Activated CD8-positive, alpha-beta memory T cell treated with anti-CD3 and anti-CD28 coated beads for 4 hours (primary cell): ENCODE measurements at regions not wholly inside any gene's neighbourhood (a gene's known extent, or its start where the extent isn't known, plus 50 kb on each side); places are given as distances from the start of the nearest gene placed in this dataset.

ENCODE experiments used
- DNase-seq, 2 donors: peaks; one replicate each; pipeline ENCODE4 v3.0.0-alpha.2; 2020; ENCODE audit warnings: low read depth in 2 of 2

DNA sequence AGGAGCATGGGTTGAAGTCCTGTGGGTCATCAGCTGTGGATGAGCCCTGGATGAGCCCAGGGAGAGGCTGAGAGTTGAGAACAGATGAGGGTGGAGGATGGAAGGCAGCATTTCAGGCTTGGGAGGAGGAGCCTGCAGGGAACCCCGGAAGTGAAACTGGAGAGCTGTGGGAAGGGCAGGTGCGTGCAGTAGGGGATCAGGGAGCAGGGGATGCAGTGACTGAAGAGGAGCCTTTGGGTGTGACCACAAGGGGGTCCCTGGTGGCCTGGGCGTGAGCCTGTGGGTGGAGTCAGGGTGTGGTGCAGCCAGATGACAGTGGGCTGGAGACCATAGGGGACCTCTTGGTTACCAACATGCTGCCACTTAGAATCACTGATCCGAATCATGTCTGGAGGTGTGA lies 115.5 kb downstream of the PAPOLA start:
- DNase-seq, result no peak

DNA sequence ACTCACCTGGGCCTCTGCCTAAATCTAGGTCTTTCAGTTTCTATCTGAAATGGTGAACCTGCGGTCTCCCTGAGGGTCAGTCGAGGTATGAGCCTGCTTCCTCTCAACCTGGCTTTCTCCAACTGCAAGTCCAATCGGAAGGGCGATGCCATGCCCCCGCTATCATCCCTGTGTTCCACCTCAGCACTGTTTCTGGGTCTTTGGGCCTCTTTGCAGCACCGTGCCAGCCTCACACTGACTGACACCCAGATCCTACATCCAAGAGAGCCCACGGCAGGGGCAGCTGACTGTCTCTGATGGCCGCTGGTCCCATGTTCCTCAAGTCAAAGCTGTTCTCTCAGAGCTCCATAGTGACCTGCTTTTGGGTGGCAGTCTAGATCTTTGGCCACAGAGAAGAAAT lies 120.7 kb downstream of the PAPOLA start:
- no peak for DNase-seq

DNA sequence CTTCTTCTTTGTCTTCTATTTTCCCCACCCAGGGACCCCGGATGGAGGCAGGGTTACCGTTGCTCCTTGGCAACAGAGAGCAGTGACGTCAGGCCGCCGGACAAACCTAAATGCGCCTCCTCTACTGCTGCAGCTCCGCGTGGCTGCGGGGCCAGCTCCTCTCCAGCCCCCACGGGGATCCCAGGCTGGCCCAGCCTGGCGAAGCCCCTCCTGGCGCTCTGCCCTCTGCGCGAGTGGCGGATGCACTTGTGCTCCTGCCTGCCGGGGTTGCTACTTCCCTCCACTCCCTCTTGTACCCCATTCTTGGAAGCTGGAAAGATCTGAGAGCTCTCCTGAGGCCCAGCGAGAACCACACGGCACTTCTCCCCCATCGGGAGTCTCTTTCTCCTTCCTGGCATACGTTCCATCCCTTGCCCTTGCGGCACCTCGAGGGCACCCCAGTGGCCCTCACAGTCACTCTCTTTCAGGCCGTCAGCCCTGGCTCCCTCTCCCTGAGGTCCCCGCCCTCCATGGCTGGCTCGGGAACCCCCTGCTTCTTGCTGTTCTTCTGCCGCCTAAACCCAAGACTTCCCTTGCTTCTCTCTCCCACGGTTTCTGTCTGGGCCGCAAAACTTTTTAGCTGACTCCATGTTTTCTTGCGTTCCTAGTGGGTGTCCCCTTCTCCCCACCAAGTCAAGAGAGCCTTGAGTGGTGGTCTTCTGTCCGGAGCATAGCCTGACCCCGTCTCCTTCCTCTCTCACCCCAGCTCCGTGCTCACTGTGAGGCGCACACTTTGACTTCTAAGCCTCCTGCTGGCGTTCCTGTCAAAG lies 121.7 kb downstream of the PAPOLA start:
- no peak for DNase-seq

DNA sequence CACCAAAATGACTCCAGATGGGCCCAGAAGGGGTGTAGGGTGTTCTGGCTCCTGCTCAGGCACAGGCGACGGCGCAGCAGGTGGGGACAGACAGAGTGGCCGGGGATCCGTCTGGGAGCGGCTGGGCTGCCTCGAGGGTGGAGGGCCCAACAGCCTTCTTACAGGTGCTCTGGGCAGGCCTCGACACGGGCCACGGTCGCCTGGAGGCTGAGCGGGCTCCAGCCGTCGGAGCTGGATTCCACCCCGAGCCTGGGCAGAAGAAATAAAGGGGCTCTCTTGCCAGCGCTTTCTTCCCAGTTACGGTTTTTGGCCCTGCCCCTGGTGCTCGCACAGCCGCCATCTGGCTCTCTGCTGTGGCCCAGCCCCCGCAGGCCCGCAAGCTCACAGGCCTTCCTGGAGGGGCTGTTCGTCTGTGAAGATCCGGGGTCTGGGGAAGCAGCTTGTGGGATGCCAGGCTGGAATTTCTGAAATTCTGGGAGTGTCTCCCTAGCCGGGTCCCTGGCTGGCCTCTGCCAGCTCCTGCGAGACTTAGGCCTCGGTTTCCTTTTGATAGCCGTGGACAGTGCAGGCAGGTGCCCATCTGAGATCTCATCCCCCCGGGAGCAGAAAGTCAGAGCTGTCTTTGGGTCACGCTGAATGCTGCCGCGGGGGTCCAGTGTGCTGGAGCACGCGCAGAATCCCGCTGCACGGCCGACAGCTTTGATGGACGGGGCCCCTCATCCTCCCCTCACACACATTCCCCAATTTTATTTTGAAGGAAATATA lies 122.7 kb downstream of the PAPOLA start:
- DNase-seq, result no peak

DNA sequence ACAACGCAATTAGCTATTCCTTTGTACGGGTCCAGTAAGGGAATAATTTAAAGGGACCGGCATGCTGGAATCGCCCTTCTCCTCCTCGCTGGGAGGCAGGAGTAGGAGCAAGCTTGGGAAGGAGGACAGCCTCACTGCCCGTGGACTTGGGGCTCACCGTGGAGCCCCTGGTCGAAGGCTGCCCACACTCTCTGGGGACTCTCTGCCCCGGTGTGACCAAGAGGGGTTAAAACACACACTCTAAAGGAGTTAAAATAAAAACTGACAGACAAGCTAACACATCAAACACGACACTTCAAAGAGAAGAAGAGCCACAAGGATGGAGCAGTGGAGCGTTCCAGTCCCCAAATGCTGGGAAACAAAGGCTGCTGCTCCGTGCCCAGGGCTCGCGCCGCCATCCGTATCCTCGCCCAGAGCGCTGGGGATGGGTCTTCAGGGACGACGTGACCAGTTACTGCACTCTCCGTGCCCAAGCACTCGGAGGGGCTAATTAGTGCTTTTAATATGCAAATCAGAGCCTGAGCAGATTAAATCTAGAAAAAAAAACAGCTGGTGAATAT lies 123.3 kb downstream of the PAPOLA start:
- DNase-seq, result no peak

DNA sequence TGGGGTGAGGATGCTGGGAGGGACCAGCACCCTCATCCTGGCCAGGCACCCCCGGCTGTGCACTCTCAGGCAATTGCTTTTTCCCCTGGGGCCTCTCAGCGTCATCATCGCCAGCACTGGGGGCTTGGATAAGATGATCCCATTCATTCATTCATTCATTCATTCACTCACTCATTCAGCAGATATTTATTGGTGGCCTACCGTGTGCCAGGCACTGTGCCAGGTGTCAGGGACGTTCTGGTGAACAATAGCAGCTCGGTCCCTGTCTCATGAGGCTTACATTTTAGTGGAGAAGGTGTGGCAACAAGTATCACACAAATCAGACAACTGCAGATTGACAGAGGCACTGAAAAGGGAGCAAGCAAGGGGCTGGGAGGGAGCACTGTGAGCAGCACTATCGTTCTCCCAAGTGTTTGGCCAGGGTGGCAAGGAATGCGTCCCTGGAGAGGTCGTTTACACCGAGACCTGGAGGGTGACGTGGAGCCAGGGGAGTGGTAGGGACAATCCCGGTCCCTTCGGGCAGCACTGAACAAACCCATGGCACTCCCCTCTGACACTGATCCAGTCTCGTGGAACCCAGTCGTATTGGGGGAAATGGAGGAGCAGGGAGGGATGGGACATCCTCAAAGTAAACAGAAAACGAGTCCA lies 124.1 kb downstream of the PAPOLA start:
- DNase-seq, result no peak

DNA sequence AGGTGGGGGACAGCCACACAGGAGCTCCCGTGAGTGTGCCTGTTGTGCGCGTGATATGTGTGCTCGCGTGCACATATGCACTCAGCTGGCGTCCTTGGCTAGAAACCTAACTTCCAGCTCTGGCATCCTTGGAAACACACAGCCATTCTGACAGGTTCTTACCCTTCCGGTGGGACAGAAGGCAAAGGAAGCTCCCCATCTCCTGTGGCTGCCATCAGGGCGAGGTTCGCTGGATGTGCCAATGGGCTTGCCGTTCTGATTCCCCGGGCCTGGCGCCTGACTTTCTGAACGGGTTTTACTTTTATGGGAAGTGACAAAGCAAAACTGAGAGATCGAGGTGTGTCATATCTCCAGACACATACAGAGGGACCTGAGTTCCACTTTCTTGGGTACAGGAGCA lies 124.7 kb downstream of the PAPOLA start:
- DNase-seq, result no peak

DNA sequence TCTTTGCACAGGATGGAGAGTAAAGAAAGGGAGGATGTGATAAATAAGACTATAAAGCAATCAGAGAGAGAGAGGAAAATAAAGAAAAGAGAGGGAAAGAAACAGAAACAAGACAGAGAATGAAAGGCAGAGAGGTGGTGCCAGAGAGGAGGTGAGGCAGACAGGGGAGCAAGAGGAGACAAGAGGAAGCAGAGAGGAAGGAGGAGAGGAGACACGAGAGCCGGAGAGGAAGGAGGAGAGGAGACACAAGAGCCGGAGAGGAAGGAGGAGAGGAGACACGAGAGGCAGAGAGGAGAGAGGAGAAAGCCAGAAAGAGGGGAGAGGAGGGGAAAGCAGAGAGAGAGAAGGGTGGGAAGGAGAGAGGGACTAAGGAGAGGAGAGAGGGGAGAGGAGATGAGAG lies 125.2 kb downstream of the PAPOLA start:
- DNase-seq, result no peak

DNA sequence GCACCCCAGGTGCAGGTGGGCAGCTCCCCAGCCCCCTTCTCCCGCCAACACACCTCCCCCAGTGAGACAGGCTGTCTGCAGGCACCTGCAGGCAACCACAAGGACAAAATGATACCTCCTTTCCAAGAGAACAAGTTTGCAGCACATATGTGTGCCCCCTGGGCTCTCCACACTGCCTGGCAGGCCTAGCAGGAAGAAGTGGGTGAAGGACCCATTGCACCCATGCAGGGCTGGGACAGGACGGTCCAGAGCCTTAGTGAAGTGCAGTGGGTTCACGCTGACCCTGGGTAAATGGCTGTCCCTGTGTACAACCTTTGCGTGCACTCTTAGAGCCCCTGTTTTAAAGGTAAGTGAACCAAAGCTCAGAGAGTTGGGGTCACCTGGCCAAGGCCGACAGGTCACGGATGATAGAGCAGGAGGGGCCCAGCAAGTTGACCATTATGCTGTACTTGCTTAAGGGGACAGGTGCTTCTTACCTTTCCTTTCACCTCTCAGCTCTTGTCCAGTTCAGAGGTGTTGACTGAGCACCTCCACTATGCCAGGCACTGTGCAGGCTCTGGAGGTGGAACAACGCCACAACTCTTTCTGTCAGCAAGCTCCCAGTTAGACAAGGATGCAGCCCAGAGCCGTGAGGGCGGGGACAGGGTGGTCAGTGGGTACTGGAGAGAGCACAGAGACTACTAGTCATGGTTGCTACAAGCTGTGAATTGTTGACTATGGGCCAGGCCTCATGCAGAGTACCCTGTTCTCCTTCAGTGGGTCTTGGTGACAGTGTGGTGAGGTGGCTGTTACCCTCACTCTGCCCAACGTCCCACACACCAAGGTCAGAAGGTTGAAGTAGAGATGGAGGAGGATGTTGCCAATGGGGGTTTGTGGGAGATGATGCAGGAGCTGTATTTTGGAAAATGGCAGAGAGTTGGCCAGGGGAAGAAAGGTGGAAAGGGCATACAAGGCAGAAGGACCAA lies 125.9 kb downstream of the PAPOLA start:
- no peak for DNase-seq

DNA sequence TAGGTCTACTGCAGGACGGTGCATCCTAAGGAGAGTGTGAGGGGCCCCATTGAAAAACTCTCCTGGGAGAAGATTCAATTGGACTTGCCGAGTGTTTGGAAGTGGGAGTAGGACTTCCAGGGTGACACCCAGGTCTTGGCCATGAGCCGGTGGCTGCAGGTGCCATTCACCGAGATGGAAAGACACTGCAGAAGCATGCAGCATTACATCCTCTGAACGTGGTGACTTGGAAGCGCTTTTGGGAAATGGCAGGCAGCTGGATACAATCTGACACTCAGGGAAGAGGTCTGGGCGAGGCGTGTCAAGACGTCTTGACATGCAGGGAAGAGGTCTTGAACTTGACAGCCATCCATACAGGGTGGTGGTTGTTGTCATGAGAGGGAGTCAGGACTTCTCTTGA lies 126.9 kb downstream of the PAPOLA start:
- no peak for DNase-seq

DNA sequence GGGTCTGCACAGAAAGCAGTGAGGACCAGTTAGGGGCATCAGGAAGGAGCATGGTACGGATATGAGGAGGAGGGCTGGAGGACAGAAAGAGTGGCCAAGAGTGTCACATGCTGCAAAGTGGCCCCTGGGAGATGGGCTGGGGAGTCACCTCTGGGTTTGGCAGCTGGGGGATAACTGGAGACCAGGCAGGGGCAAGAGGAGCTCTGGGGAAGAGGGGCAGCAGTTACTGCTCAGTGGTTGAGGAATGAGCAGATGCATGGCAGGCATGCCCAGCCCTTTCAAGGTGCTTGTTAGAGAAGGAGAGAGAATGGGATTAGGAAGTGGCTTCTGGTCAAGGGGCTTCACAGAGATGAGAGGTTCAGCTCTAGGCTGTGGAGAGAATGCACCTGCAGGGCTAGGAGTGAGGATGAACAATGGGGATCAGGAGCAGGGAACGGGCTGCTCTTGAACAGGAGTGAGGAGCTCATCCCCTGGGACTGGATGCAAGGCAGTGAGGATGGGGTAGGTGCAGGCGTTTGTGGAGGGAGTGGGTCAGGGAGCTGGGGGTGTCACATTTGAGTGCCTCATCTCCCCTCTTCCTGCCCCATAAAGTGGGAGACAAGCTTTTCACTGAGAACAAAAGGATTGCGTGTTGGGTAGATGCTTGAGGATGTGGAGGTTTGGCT lies 127.5 kb downstream of the PAPOLA start:
- DNase-seq, result no peak

DNA sequence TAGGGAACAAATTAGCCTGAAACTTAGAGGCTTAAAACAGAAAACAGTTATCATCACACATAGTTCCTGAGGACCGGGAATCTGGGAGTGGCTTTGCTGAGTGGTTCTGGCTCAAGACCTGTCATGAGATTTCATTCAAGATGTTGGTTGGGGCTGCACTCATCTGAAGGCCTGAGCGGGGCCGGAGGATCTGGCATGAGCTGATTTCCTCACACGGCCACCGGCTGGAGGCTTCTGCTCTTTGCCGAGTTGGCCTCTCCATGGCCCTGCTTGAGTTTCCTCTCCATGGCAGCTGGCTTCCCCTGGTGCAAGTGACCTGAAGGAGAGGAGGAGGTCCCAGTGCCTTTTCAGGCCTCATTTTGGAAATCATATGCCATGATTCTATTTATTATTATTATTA lies 128.1 kb downstream of the PAPOLA start:
- DNase-seq, result no peak

DNA sequence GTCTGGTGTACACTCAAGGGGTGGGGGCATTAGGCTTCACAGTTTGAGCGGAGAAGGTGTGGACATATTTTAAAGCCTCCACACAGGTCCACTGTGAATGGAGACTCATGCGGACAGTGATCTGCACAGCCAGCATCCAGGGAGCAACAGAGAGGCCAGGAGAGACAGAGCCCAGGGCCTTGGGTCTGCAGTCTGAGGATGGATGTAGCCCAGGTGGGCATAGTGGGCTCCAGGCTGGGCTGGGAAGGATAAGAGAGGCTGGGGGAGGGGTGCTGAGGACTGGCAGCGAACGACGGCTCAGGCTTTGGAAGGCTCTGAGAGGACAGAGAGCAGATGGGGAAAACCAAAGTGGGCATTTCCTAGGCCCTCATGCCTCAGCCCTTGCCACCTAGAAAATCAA lies 128.8 kb downstream of the PAPOLA start:
- no peak for DNase-seq

DNA sequence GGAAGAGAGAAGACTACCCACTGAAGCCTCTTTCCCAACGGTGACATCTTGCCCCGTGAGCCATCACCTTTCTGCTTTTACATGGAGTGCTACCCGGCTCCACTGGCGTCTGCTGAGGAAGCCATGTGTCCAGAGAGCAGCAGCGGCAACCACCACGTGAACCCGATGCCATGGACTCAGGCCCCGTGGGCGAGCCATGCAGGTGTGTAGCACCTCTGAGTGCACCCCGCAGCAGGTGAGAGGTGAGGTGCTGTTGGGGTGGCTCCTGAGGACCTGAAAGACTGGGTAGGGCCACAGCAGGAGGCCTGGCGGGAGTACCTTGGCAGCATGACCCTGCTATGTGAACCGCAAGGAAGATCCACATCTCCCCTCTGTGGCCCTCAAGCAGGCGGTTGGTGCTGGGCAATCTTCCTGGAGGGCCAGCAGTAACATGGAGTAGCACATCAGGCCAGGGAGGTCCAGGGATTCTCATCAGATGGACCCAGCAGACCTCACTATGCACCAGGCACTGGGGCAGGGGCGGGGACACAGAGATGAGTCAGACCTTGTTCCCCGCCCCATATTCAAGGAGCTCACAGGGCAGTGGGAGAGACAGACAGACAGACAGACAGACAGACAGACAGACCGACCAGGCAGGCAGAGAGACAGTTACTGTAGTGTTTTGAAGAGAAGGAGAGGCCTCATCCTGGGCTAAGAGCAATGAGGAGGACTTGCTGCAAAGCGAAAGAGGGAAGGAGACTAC lies 129.6 kb downstream of the PAPOLA start:
- no peak for DNase-seq

DNA sequence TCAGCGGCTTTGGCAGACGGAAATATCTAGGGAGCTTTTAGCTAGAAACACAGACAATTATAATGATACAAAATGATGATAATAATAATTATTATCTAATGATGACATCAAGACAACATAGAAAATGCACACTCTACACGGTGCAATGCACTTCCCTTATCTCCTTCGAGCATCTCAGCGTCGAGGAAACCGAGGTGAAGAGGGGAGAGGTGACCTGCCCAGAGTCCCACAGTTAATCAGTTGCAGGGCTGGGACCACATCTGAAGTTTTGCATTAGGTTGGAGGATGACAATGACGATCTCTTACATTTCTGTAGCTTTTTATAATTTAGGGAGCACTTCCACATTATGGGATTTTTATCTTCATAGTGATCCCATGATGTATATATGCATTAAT lies 130.2 kb downstream of the PAPOLA start:
- DNase-seq, result no peak

DNA sequence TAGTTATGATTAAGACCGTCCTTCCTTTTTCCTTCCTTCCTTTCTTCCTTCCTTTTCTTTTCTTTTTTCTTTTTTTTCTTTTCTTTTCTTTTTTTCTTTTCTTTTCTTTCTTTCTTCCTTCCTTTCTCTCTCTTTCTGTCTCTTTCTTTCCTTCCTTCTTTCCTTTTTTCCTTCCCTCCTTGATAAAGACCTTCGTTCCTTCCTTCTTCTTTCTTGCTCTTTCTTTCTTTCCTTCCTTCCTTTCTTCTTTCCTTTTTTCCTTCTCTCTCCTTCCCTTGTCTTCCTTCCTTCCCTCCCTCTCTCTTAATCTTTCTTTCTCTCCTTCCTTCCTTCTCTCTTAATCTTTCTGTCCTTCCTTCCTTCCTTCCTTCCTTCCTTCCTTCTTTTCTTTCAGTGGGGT lies 130.9 kb downstream of the PAPOLA start:
- no peak for DNase-seq

DNA sequence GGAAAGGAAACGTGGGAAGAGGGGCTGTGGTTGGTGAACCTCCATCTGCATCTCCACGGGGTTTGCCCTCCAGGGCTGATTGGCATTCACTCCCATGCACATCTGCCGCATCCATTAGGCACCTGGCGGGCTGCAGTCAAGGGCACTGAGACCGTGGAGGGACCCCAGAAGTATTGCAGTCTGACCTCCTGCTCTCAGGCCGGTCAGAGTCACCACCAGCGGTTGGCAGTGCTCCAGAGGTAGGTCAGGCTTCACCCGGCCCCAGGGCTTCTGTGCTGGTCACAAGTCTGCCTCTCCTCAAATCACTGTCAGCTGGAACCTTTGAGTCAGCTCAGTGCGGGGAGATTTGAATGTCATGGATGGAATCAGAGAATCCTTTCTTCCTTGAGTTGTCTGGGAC lies 132.3 kb downstream of the PAPOLA start:
- no peak for DNase-seq

DNA sequence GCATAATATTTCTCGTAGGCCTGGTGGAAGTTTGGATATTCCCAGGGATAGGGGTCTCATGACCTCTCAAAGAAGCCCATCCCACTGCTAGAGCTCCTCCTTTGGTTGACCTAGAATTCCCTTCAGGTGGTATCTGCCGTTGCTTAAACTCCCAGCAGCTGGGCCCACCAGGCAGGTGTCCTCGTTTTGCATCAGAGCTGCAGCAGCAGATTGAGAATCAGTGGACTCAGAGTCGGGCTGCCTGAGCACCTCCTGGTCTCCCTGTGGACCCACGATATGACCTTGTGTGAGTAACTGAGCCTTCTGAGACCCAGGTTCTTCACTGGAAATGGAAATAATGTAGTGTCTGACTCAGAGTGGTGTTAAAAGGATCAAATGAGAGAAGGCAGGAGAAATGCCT lies 132.7 kb downstream of the PAPOLA start:
- DNase-seq, result no peak

DNA sequence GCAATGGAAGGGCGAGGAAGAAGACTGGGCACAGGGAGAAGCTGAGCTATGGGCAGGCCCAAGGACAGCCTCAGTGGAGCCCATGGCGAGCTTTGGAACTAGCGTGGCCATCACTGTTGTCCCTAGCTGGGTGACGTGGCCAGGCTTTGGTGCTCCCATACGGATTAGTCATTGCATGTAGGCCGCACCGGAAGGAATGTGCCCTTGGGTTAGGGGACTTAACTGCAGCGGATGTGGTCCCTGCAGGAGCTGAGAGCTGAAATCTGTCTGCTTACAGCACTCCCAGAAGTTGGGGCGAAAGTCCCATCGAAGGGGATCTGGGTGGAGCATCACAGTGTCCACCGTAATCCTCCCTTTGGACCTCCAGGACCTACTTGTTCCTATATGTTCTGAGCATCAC lies 133.7 kb downstream of the PAPOLA start:
- no peak for DNase-seq

DNA sequence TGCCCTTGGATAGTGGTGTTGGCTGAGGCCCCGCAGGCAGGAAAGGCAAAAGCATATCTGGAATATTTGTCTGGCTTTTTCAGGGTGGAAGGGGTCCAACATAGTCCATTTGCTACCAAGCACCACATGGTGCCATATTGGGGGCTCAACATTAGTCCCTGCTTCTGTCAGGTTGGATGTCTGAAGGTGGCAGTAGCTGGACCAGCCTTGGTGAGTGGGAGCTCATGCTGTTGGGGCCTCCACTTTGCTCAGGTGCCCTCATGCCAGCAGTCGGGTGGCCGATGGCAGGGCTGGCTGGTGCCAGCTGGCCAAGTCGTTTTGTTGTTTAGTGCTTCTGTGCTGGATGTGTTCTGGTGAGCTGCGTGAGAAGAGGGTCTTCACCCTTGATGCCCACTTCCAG lies 135.3 kb downstream of the PAPOLA start:
- no peak for DNase-seq
